Ishikawa (cell line): ENCODE measurements at regions not wholly inside any gene's neighbourhood (a gene's known extent, or its start where the extent isn't known, plus 50 kb on each side); places are given as distances from the start of the nearest gene placed in this dataset.

Experiments used
- CEBPB ChIP-seq: IDR thresholded peaks from 2 replicates; pipeline ENCODE4 v1.6.1; 2012
- CREB1 ChIP-seq: IDR thresholded peaks from 2 replicates; pipeline ENCODE4 v1.6.1; 2012; ENCODE audit warnings: low read depth
- EGR1 ChIP-seq: IDR thresholded peaks from 2 replicates; pipeline ENCODE4 v1.6.1; 2012
- EP300 ChIP-seq: IDR thresholded peaks from 2 replicates; pipeline ENCODE4 v1.6.1; 2012; ENCODE audit warnings: borderline replicate concordance
- FOXM1 ChIP-seq: IDR thresholded peaks from 2 replicates; pipeline ENCODE4 v1.6.1; 2012; ENCODE audit warnings: low read depth, borderline replicate concordance
- NFIC ChIP-seq: IDR thresholded peaks from 2 replicates; pipeline ENCODE4 v1.6.1; 2012
- RAD21 ChIP-seq: IDR thresholded peaks from 2 replicates; pipeline ENCODE4 v1.6.1; 2012; ENCODE audit warnings: low read depth
- TAF1 ChIP-seq: IDR thresholded peaks from 2 replicates; pipeline ENCODE4 v1.6.1; 2012; ENCODE audit warnings: low read depth, mild to moderate bottlenecking
- TCF12 ChIP-seq: IDR thresholded peaks from 2 replicates; pipeline ENCODE4 v1.6.1; 2012; ENCODE audit warnings: low read depth
- TEAD4 ChIP-seq: IDR thresholded peaks from 2 replicates; pipeline ENCODE4 v1.6.1; 2012
- YY1 ChIP-seq: IDR thresholded peaks from 2 replicates; pipeline ENCODE4 v1.6.1; 2012; ENCODE audit warnings: low read depth
- ZBTB7A ChIP-seq: IDR thresholded peaks from 2 replicates; pipeline ENCODE4 v1.6.1; 2012; ENCODE audit warnings: low read depth
- TF ChIP-seq, protein P1 (sequence below): IDR thresholded peaks from 2 replicates; pipeline ENCODE4 v1.6.1; 2012
- TF ChIP-seq, protein P2 (sequence below): IDR thresholded peaks from 2 replicates; pipeline ENCODE4 v1.6.1; 2012
- TF ChIP-seq, protein P3 (sequence below): IDR thresholded peaks from 2 replicates; pipeline ENCODE4 v1.6.1; 2012; ENCODE audit warnings: low read depth, mild to moderate bottlenecking

DNA sequence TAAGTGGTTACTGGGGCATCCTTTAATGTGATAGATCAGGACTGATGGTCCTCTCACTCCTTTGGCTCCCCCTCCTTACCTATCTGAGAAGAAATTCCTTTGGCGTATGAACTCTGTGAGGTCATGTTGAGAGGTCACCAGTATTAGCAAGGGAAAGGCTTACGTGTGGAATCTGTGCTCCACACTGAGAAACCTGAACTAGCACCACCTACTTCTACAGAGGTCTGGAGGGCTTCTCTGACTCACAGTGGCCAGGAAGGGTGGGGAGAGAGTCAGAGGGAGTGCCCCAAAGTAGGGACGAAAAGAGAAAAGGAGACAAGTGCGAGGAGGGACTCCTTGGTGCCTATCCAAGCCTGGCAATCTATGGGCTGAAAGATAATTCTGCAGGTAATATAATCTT is 348.6 kb downstream of the TNS1 start:
- TF ChIP-seq EP300 = no peak
- no peak for TF ChIP-seq FOXM1
- no peak for TF ChIP-seq TEAD4
- TF ChIP-seq CEBPB = no peak
- TF ChIP-seq NFIC = no peak
- TF ChIP-seq RAD21 = no peak
- TF ChIP-seq, protein P1, sequence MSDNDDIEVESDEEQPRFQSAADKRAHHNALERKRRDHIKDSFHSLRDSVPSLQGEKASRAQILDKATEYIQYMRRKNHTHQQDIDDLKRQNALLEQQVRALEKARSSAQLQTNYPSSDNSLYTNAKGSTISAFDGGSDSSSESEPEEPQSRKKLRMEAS = no peak
- TF ChIP-seq ZBTB7A = no peak
- TF ChIP-seq, protein P2, sequence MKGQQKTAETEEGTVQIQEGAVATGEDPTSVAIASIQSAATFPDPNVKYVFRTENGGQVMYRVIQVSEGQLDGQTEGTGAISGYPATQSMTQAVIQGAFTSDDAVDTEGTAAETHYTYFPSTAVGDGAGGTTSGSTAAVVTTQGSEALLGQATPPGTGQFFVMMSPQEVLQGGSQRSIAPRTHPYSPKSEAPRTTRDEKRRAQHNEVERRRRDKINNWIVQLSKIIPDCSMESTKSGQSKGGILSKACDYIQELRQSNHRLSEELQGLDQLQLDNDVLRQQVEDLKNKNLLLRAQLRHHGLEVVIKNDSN = no peak
- TF ChIP-seq YY1 = no peak
- no peak for TF ChIP-seq EGR1
- no peak for TF ChIP-seq CREB1
- TF ChIP-seq, protein P3, sequence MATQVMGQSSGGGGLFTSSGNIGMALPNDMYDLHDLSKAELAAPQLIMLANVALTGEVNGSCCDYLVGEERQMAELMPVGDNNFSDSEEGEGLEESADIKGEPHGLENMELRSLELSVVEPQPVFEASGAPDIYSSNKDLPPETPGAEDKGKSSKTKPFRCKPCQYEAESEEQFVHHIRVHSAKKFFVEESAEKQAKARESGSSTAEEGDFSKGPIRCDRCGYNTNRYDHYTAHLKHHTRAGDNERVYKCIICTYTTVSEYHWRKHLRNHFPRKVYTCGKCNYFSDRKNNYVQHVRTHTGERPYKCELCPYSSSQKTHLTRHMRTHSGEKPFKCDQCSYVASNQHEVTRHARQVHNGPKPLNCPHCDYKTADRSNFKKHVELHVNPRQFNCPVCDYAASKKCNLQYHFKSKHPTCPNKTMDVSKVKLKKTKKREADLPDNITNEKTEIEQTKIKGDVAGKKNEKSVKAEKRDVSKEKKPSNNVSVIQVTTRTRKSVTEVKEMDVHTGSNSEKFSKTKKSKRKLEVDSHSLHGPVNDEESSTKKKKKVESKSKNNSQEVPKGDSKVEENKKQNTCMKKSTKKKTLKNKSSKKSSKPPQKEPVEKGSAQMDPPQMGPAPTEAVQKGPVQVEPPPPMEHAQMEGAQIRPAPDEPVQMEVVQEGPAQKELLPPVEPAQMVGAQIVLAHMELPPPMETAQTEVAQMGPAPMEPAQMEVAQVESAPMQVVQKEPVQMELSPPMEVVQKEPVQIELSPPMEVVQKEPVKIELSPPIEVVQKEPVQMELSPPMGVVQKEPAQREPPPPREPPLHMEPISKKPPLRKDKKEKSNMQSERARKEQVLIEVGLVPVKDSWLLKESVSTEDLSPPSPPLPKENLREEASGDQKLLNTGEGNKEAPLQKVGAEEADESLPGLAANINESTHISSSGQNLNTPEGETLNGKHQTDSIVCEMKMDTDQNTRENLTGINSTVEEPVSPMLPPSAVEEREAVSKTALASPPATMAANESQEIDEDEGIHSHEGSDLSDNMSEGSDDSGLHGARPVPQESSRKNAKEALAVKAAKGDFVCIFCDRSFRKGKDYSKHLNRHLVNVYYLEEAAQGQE = no peak
- no peak for TF ChIP-seq TAF1
- no peak for TF ChIP-seq TCF12

DNA sequence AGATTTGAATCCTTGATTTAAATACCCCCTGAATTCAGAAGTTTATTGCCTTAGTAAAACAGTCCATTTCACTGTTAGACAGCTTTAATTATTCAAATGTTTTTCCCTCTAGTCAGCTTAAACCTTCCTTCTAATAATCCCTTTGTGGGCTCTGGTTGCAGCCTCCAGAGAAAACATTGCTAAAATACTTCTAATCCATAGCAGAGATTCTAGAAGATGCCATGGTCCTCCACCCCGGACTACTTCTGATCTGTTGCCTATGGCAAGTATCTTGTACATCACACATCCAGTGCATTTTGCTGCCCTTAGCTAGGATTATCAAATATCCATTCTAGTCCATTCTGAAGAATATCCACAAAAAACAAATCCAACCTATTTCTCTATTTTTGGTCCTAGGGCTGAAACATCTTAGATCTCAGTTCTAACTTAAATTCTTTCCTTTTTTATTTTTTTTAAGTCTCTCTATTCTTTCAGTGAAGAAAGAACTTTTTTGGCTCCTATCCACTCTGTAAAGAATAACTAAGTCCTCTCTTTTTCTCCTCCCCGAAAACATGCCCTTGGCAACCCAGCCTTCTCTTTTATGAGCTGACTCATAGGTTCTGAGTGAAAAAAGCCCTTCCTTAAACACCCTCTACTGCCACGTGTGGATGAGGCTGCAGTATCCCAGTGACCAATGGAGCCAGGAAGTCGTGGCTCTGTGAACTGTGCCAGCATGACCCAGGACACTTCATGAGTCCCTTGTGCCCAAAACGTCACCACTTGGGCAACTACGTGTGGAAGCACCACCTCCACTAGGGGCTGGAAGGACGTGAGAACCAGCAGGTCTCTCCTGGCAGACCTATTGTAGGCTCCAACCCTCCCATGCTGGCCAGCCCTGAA is 349.8 kb downstream of the TNS1 start:
- no peak for TF ChIP-seq EP300
- TF ChIP-seq, protein P1 = peak; percentile 29; the same call in 1 of the 2 replicates

DNA sequence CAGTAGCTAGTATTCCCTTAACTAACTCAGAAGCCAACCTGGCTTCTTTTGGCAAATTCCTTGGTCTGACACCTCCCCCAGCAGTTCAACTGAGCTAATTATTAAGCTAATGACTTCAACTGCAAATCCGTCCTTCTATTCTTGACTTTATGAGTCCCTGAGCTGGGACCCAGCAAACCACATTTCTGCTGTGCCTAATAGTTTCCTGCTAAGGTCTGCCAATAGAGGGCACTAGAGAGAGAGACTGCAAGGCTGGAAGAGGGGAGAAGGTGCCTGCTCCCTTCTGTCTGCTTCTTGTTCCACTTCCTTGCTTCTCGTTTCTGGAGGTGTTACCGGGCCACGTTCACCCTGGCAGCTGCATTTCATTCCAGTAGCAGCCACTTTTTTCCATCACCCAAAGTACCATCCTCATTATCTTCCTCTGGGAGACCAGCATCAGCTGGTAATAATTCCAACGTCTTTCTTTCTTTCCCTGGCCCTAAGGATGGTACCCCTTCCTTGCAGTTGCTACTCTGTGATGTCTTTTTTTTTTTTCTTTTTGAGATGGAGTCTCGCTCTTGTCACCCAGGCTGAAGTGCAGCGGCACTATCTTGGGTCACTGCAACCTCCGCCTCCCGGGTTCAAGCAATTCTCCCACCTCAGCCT is 352.0 kb downstream of the TNS1 start:
- TF ChIP-seq NFIC (no peak), RAD21 (peak; percentile 63), TAF1 (no peak), CEBPB (no peak), EGR1 (no peak), FOXM1 (no peak)
- TF ChIP-seq, protein P1 = no peak

DNA sequence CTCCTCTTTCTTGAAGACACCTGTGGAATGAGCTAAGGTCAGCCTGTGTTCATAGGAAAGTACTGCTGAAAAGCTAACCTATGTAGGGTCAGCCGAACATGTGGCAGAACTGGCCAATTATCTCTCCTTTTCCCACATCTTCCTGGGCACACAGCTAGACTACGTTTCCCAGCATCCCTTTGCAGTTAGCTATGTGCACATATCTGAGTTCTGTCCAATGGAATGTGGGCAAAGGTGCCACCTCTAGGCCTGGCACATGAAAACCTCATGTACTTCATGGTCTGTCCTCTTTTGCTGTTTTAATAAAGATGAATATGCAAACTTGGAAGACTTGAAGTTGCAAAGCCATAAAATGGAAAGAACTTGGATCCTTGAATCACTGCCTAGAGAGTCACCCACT is 352.6 kb downstream of the TNS1 start:
- TF ChIP-seq, protein P3 = no peak
- TF ChIP-seq EGR1 (no peak), FOXM1 (no peak), YY1 (no peak), CREB1 (no peak), TCF12 (no peak), NFIC (no peak), CEBPB (no peak), TAF1 (no peak), ZBTB7A (no peak), TEAD4 (no peak)
- TF ChIP-seq, protein P2 = no peak
- TF ChIP-seq, protein P1 = no peak

DNA sequence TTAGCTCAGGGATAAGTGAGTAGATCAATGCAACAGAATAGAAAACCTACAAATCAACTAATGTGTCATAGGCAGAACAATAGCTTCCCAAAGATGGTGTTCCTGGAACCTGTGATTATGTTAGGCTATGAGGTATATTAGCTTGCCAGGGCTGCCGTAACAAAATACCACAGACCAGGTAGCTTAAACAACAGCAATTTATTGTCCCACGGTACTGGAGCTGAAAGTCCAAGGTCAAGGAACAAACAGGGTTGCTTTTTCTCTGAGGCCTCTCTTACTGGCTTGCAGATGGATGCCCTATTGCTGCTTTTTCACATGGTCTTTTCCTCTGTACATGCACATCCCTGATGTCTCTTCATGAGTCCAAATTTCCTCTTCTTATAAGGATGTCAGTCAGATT is 354.9 kb downstream of the TNS1 start:
- TF ChIP-seq EGR1 (no peak), RAD21 (no peak), TCF12 (no peak), TAF1 (no peak), TEAD4 (no peak), FOXM1 (no peak), EP300 (no peak), NFIC (no peak), CREB1 (no peak)
- TF ChIP-seq, protein P1 = no peak
- TF ChIP-seq, protein P3 = no peak
